Activated CD8-positive, alpha-beta T cell treated with anti-CD3 and anti-CD28 coated beads, Interleukin-2, amount 10 ng/mL, durations not matched to agents 7 days and 5 days (primary cell): ENCODE measurements at regions not wholly inside any gene's neighbourhood (a gene's known extent, or its start where the extent isn't known, plus 50 kb on each side); places are given as distances from the start of the nearest gene placed in this dataset.
"Not testable (repeated sequence)": the region's sequence is repeated elsewhere in the genome, so short reads cannot be mapped to it uniquely, and the experiment has no call there.

Experiments
- ATAC-seq: fragments of 150-1000 bp; cut with Tn5 transposase; one replicate; pipeline ENCODE4 v1.10.0; 2021; ENCODE audit warnings: moderate library complexity
- CTCF ChIA-PET: fragments of 350-600 bp; sonication (Branson Sonifier 250); formaldehyde crosslinking; loops from one replicate; lab custom pipeline; 2021; ENCODE audit warnings: antibody characterized with exemption; lab: Charles Lee
- POLR2A ChIA-PET: fragments of 350-600 bp; sonication (Branson Sonifier 250); formaldehyde crosslinking; loops from one replicate; lab custom pipeline; 2021; ENCODE audit warnings: antibody characterized with exemption; lab: Charles Lee
- DNase-seq: peaks from one replicate; pipeline ENCODE4 v3.0.0-alpha.2; 2020
- H3K27ac Mint-ChIP-seq: one replicate; pipeline ENCODE4 v1.8.0; 2021; ENCODE audit warnings: mild to moderate bottlenecking, mixed read lengths
- H3K27me3 Mint-ChIP-seq: one replicate; pipeline ENCODE4 v1.8.0; 2021; ENCODE audit warnings: low read depth, mixed read lengths
- H3K36me3 Mint-ChIP-seq: one replicate; pipeline ENCODE4 v1.8.0; 2021; ENCODE audit warnings: low read depth, mixed read lengths
- H3K4me1 Mint-ChIP-seq: one replicate; pipeline ENCODE4 v1.8.0; 2021; ENCODE audit warnings: low read depth, mixed read lengths
- H3K4me3 Mint-ChIP-seq: one replicate; pipeline ENCODE4 v1.8.0; 2021; ENCODE audit warnings: mild to moderate bottlenecking, mixed read lengths
- H3K9me3 Mint-ChIP-seq: one replicate; pipeline ENCODE4 v1.8.0; 2022; ENCODE audit warnings: mixed read lengths; ENCODE audit not compliant: insufficient read depth

DNA sequence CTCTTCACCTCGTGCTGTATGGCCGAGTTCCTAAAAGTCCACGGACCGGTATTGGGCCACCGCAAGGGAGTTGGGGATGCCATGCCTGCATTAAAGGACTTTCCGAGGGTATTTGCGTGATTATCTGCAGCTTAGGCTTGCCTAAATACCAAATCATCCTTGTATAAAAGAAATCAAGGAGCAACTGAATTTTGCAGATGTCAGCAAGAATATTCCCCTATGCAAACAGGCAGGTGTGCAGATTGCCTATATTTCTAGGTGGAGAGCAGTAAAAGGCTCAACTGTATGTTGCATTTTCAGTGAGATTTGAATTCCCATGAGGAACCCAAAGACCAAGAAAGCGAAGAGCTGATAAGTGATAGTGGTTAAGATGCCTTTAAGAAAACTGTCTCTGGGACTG lies 452.3 kb downstream of the CDH11 start:
- Mint-ChIP-seq H3K27ac (no peak overlapping the region), H3K27me3 (no peaks in the 10 kb centered on the region), H3K36me3 (no peaks in the 10 kb centered on the region), H3K4me3 (no peak overlapping the region), H3K4me1 (no peaks in the 10 kb centered on the region), H3K9me3 (no peaks in the 10 kb centered on the region)
- CTCF ChIA-PET: no interaction called here
- ATAC-seq (no peak), DNase-seq (no peak)
- POLR2A ChIA-PET: no interaction called here

DNA sequence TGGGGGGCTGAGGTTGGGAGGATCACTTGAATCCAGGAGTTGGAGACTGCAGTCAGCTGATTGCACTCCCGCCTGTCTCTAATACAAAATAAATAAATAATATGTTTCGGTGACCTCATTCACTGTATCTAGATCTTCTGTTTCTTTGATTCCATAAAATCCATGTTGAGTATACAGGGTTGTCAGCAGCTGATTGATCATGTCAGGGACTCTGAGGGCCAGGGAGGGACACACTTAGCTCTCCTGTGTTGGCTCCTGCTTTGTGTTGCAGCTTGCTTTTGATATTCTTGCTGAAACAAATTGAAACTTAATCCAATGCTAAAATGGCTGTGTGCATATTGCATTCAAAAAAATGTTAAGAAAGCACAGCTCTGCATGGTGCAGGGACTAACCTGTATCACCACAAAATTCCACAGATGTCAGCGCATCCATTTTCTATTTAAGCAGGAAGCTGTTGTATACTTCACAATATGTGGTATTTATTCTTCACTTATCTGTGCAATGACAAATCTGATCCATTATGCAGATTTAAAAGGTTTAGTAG lies 454.5 kb downstream of the CDH11 start:
- DNase-seq (no peak), ATAC-seq (no peak)
- POLR2A ChIA-PET: no interaction called here
- CTCF ChIA-PET: no interaction called here
- Mint-ChIP-seq H3K4me3 (no peak overlapping the region), H3K27me3 (no peaks in the 10 kb centered on the region), H3K36me3 (no peaks in the 10 kb centered on the region), H3K27ac (no peak overlapping the region), H3K4me1 (no peaks in the 10 kb centered on the region), H3K9me3 (no peaks in the 10 kb centered on the region)

DNA sequence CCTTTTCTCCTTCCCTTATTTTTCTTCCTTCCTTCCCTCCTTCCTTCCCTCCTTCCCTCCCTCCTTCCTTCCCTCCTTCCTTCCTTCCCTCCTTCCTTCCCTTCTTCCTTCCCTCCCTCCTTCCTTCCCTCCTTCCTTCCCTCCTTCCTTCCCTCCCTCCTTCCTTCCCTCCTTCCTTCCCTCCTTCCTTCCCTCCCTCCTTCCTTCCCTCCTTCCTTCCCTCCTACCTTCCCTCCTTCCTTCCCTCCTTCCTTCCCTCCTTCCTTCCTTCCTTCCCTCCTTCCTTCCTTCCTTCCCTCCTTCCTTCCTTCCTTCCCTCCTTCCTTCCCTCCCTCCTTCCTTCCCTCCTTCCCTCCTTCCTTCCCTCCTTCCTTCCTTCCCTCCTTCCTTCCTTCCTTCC lies 459.6 kb downstream of the CDH11 start:
- ATAC-seq, H3K4me1 Mint-ChIP-seq, H3K27ac Mint-ChIP-seq, POLR2A ChIA-PET, H3K9me3 Mint-ChIP-seq, H3K27me3 Mint-ChIP-seq, DNase-seq, H3K4me3 Mint-ChIP-seq, CTCF ChIA-PET, H3K36me3 Mint-ChIP-seq: not testable (repeated sequence)

DNA sequence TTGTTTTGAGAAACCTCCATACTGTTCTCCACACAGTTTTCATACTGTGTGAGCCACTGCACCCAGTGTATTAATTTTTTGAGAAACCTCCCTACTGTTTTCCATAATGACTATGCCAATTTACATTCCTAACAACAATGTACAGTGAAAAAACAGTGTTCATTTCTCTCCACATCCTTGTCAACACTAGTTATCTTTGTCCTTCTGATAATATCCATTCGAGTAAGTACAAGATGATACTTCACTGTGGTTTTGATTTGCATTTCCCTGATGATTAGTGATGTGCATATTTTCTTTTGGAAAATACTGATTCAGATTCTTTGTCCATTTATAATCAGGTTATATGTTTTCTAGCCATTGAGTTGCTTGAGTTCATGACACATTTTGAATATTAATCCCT lies 462.0 kb downstream of the CDH11 start:
- H3K27ac Mint-ChIP-seq: no peak overlapping the region
- DNase-seq: no peak
- CTCF ChIA-PET: no interaction called here

DNA sequence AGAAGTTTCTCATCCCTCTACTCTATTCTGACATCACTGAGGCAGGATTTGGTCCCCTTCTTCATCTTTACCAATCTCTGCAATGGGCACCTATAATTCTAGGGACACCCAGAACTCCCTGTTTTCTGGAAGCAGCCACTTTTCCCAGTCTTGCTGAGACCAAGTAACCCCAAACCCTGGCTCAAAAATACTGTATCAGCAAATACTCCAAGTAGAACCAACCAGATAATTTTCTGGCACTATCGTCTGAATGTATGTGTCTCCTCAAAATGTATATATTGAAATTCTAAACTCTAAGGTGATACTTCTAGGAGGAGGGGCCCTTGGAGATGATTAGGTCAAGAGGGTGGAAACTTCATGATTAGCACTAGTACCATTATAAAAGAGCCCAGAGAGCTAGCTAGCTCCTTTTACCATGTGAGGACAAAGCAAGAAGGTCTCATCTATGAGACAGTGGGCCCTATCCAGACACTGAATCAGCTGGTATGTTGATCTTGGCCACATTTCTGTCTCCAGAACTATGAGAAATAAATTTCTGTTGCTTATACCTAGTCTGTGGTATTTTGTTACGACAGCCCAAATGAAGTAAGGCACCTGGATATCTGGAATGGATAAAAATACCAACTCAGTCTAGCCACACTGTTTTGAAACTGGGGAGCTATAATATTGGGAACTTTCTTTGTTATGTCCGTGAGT lies 464.4 kb downstream of the CDH11 start:
- DNase-seq (no peak), ATAC-seq (no peak)
- Mint-ChIP-seq H3K9me3 (peaks cover 9% of the 10 kb centered on the region), H3K27ac (no peak overlapping the region), H3K36me3 (no peaks in the 10 kb centered on the region), H3K4me1 (no peaks in the 10 kb centered on the region), H3K4me3 (no peak overlapping the region), H3K27me3 (no peaks in the 10 kb centered on the region)
- CTCF ChIA-PET: no interaction called here
- POLR2A ChIA-PET: no interaction called here

More for the DNA sequence above, 462.0 kb downstream of the CDH11 start:
- Mint-ChIP-seq H3K36me3 (no peaks in the 10 kb centered on the region), H3K4me3 (no peak overlapping the region), H3K9me3 (no peaks in the 10 kb centered on the region), H3K27me3 (no peaks in the 10 kb centered on the region), H3K4me1 (no peaks in the 10 kb centered on the region)
- ATAC-seq: no peak
- POLR2A ChIA-PET: no interaction called here

DNA sequence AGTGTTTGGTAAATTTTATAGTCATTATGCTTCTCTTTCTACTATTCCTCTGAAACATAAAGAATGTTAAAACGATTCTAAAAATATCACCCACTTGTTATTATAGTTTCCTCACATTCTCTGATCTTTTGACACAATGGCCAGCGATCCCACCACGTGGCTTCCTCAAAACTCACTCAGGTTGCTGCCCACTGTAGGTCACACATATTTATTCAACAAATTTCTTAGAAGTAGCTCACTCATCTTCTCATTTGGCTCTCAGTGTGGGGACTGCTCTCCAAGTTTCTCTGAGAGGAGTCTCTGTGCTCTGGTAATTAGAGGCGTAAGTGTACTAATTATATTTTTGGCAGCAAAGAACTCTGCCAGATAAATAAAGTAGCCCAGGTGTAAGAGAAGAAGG lies 465.4 kb downstream of the CDH11 start:
- ATAC-seq (no peak), DNase-seq (no peak)
- no peaks in the 10 kb centered on the region for H3K27me3 Mint-ChIP-seq
- H3K4me3 Mint-ChIP-seq: no peak overlapping the region
- H3K36me3 Mint-ChIP-seq: no peaks in the 10 kb centered on the region
- no peak overlapping the region for H3K27ac Mint-ChIP-seq
- ChIA-PET POLR2A (no interaction called here), CTCF (no interaction called here)
- no peaks in the 10 kb centered on the region for H3K4me1 Mint-ChIP-seq
- peaks cover 14% of the 10 kb centered on the region for H3K9me3 Mint-ChIP-seq

DNA sequence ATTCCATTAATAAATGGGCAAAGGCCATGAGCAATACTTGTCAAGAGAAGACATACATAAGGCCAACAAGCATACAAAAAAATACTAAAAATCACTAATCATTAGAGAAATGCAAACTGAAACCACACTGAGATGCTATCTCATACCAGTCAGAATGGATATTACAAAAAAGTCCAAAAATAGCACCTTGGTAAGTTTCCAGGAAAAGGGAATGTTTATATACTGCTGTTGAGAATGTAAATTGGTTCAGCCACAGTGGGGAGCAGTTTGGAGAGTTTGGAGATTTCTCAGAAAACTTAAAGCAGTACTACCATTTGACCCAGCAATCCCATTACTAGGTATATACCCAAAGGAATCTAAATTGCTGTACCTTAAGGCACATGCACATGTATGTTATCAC lies 467.7 kb downstream of the CDH11 start:
- Mint-ChIP-seq H3K4me1 (no peaks in the 10 kb centered on the region), H3K9me3 (peaks cover 30% of the 10 kb centered on the region), H3K27me3 (no peaks in the 10 kb centered on the region), H3K4me3 (no peak overlapping the region), H3K36me3 (no peaks in the 10 kb centered on the region), H3K27ac (no peak overlapping the region)
- ChIA-PET CTCF (no interaction called here), POLR2A (interaction anchor here (0.6 kb wide), 1 partner anchor 748 kb away, joined by 4 read pairs; no protein-coding TSS in a partner anchor)
- no peak for ATAC-seq
- DNase-seq: no peak

DNA sequence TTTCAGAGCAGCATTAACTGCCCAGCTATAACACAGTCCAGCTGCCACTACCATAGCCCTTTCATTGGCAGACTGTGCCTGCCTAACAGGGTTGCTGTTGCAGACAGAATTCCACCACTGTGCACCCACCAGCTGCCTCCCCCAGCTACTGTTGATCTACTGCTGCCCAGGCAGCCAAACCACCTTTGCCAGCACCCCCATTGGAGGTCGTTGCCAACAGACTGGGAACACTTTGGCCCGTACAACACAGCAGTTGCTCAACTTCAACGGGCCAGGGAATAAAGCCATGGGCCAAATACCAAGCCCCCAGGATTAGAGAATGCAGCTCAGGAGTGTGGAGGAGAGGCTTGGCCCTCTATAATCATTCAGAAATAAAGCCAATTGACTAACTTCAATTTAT lies 473.6 kb downstream of the CDH11 start:
- H3K27me3 Mint-ChIP-seq: no peaks in the 10 kb centered on the region
- H3K4me3 Mint-ChIP-seq: no peak overlapping the region
- ATAC-seq (no peak), DNase-seq (no peak)
- no peak overlapping the region for H3K27ac Mint-ChIP-seq
- peaks cover 41% of the 10 kb centered on the region for H3K9me3 Mint-ChIP-seq
- no peaks in the 10 kb centered on the region for H3K4me1 Mint-ChIP-seq
- ChIA-PET CTCF (no interaction called here), POLR2A (no interaction called here)
- no peaks in the 10 kb centered on the region for H3K36me3 Mint-ChIP-seq

DNA sequence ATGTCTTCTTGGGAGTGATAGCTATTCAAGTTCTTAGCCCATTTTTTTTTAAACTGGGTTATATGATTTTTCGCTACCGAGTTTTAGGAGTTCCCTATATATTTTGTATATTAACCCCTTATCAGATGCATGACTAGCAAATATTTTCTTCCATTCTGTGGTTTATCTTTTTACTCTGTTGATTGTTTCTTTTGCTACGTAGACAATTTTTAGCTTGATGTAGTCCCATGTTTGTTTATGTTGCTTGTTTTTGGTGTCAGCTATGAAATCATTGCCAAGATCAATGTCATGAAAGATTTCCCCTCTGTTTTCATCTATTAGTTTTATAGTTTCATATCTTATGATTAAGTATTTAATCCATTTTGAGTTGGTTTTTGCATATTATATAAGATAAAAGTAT lies 480.5 kb downstream of the CDH11 start:
- H3K27ac Mint-ChIP-seq: no peak overlapping the region
- H3K9me3 Mint-ChIP-seq: peaks cover 23% of the 10 kb centered on the region
- no peak for DNase-seq
- H3K27me3 Mint-ChIP-seq: no peaks in the 10 kb centered on the region
- H3K4me3 Mint-ChIP-seq: no peak overlapping the region
- H3K36me3 Mint-ChIP-seq: no peaks in the 10 kb centered on the region
- CTCF ChIA-PET: no interaction called here
- POLR2A ChIA-PET: no interaction called here
- no peak for ATAC-seq
- no peaks in the 10 kb centered on the region for H3K4me1 Mint-ChIP-seq

DNA sequence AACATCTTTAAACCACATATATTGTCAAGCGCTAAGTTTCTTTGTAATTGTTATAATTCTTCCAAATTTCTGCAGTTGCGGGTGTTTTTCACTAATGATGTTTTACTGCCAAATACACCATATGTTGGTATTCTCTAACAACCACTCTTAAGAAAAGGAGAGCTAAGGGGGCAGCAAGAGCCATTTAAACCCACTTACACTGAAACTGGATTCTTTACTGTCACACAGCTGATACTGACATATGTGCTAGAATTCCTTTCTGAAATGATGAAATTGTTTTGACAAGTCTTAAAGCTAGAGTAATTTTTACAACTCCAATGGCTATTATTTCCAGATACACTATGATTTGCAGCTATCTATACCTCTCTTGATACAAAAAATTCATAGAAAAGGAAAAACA lies 483.1 kb downstream of the CDH11 start:
- no peak for DNase-seq
- Mint-ChIP-seq H3K4me1 (no peaks in the 10 kb centered on the region), H3K27me3 (no peaks in the 10 kb centered on the region), H3K9me3 (peaks cover 18% of the 10 kb centered on the region), H3K27ac (no peak overlapping the region), H3K4me3 (no peak overlapping the region), H3K36me3 (no peaks in the 10 kb centered on the region)
- POLR2A ChIA-PET: no interaction called here
- CTCF ChIA-PET: no interaction called here
- ATAC-seq: no peak

DNA sequence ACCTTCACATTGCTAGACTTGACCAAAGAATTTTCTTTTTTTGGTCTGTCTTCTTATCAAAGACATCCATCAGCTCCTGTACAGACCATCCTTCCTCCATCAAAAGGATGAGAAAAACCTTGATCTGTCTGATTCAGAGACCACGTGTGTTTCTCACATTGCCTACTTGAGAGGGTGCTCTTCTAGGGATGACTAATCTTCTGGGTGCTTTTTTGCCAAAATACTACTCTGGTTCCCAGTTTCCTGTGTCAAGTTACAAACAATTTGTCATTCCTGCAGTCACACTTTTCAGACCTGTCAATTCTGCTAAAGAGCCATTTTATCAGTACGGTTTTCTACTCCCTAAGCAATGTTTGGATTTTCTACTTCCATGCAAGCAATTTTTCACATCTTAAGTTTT lies 492.2 kb downstream of the CDH11 start:
- CTCF ChIA-PET: no interaction called here
- no peak overlapping the region for H3K27ac Mint-ChIP-seq
- peaks cover 3% of the 10 kb centered on the region for H3K9me3 Mint-ChIP-seq
- H3K36me3 Mint-ChIP-seq: no peaks in the 10 kb centered on the region
- DNase-seq (no peak), ATAC-seq (no peak)
- no peaks in the 10 kb centered on the region for H3K4me1 Mint-ChIP-seq
- H3K27me3 Mint-ChIP-seq: no peaks in the 10 kb centered on the region
- POLR2A ChIA-PET: no interaction called here
- no peak overlapping the region for H3K4me3 Mint-ChIP-seq

DNA sequence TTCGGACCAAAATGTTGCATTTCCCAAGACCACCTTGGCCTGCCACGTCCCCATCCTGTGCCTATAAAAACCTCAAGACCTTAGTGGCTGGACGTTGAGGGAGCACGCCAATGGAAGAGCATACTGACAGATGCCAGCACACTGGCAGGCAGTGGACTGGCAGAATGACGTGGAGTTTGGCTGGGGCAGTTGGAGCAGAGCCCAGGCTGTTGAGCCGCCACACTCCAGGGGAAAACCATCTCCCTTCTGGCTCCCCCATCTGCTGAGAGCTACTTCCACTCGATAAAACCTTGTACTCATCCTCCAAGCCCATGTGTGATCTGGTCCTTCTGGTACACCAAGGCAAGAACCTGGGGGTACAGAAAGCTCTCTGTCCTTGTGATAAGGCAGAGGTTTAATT lies 494.1 kb downstream of the CDH11 start:
- ATAC-seq: no peak
- POLR2A ChIA-PET: interaction anchor here (0.7 kb wide), 1 partner anchor 25 kb away, joined by 3 read pairs; no protein-coding TSS in a partner anchor
- CTCF ChIA-PET: no interaction called here
- no peak for DNase-seq
- Mint-ChIP-seq H3K27ac (no peak overlapping the region), H3K4me1 (no peaks in the 10 kb centered on the region), H3K9me3 (peaks cover 4% of the 10 kb centered on the region), H3K4me3 (no peak overlapping the region), H3K27me3 (no peaks in the 10 kb centered on the region), H3K36me3 (no peaks in the 10 kb centered on the region)

DNA sequence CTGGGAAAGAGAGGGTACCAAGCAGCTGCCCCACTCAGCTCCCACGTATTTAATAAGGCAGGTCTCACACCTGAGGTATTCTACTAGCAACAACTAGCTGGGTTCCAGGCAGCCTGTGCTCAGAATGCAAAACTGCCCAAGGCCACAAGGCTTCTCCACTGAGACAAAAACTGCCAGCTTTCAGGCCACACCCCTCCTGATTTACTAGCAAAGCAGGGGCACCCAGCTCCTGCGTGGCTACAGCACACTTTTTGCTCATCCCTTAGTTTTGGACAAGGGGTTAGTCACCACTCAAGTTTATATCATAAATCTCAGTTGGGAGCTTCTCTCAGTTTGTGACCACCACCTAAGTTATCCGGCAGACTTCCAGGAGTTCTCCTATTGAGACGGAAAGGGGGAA lies 494.6 kb downstream of the CDH11 start:
- Mint-ChIP-seq H3K4me1 (no peaks in the 10 kb centered on the region), H3K27me3 (no peaks in the 10 kb centered on the region), H3K9me3 (peaks cover 9% of the 10 kb centered on the region), H3K4me3 (no peak overlapping the region), H3K27ac (no peak overlapping the region), H3K36me3 (no peaks in the 10 kb centered on the region)
- no peak for ATAC-seq
- DNase-seq: no peak
- CTCF ChIA-PET: no interaction called here
- POLR2A ChIA-PET: no interaction called here
